Right lobe of liver (tissue), 4 donors: ENCODE measurements at regions not wholly inside any gene's neighbourhood (a gene's known extent, or its start where the extent isn't known, plus 50 kb on each side); places are given as distances from the start of the nearest gene placed in this dataset.

Experiments
- CTCF ChIP-seq, 4 donors: fragments of 200-600 bp in 3 of 4; fragments of 450-650 bp in 1 of 4; IDR thresholded peaks; one replicate each; pipeline versions ENCODE4 v1.5.1 to v1.8.0; 2016 to 2022; ENCODE audit warnings: antibody characterized with exemption in 4 of 4, mild to moderate bottlenecking in 2 of 4
- POLR2A ChIP-seq: fragments of 450-650 bp; IDR thresholded peaks from one replicate; pipeline ENCODE4 v1.6.1; 2017; ENCODE audit warnings: antibody characterized with exemption, mild to moderate bottlenecking
- donor health status: DM: no; HTN: no; CAD: no.
- donor health status: DM: no; HTN: no; CAD: no.
- donor health status: DM: no; HTN: yes; CAD: no.

DNA sequence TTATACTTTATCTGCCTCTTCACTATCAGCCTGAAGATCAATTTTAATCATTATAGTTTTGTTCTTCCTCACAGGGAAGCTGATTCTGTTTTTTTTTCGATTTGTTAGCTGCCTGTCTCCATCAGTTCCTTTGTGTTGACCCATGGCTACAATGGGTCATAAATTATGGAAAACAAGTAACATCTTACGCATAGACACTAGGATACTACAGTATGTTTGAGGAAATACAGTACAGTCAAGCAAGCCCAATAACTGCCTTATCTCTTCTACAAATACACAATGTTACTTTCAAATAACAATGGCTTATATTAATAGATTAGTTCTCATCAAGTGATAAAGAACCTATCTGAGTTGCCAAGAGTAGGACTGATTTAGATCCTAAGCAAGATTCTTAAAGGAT, 160.5 kb upstream of the FREM1 start:
- TF ChIP-seq CTCF (IDR thresholded peaks at IDR 0.05), result no peak
- TF ChIP-seq POLR2A, result no peak
